Activated T-helper 17 cell treated with anti-CD3 and anti-CD28 coated beads, Interleukin-2, amount 50 U/mL, for 72 hours (primary cell): ENCODE measurements at regions not wholly inside any gene's neighbourhood (a gene's known extent, or its start where the extent isn't known, plus 50 kb on each side); places are given as distances from the start of the nearest gene placed in this dataset.
"Not testable (repeated sequence)": the region's sequence is repeated elsewhere in the genome, so short reads cannot be mapped to it uniquely, and the experiment has no call there.

Source experiments
- ATAC-seq: fragments of 150-1000 bp; cut with Tn5 transposase; replicated peaks from 2 replicates; pipeline ENCODE4 v1.10.0; 2021; ENCODE audit warnings: mild to moderate bottlenecking, moderate library complexity
- H3K27ac Mint-ChIP-seq: one replicate; pipeline ENCODE4 v1.8.0; 2022; ENCODE audit warnings: mixed read lengths
- H3K27me3 Mint-ChIP-seq: one replicate; pipeline ENCODE4 v1.8.0; 2022; ENCODE audit warnings: mixed read lengths
- H3K36me3 Mint-ChIP-seq: one replicate; pipeline ENCODE4 v1.8.0; 2022; ENCODE audit warnings: low read depth, mild to moderate bottlenecking, mixed read lengths
- H3K4me1 Mint-ChIP-seq: one replicate; pipeline ENCODE4 v1.8.0; 2022; ENCODE audit warnings: mixed read lengths
- H3K4me3 Mint-ChIP-seq: one replicate; pipeline ENCODE4 v1.8.0; 2022; ENCODE audit warnings: mild to moderate bottlenecking, mixed read lengths
- H3K9me3 Mint-ChIP-seq: one replicate; pipeline ENCODE4 v1.8.0; 2022; ENCODE audit warnings: mixed read lengths

GRCh38 chr5:91469517-91470165 is 86.5 kb upstream of the ARRDC3 start:
- peaks cover 5% of the 10 kb centered on the region for H3K27me3 Mint-ChIP-seq
- H3K27ac Mint-ChIP-seq = no peak overlapping the region
- ATAC-seq = no peak
- H3K36me3 Mint-ChIP-seq = no peaks in the 10 kb centered on the region
- peaks cover 4% of the 10 kb centered on the region for H3K9me3 Mint-ChIP-seq
- no peak overlapping the region for H3K4me3 Mint-ChIP-seq
- peaks cover 4% of the 10 kb centered on the region for H3K4me1 Mint-ChIP-seq

- Mint-ChIP-seq H3K4me3 (no peak overlapping the region), H3K27ac (no peak overlapping the region), H3K4me1 (peaks cover 4% of the 10 kb centered on the region), H3K9me3 (peaks cover 5% of the 10 kb centered on the region), H3K36me3 (no peaks in the 10 kb centered on the region), H3K27me3 (peaks cover 5% of the 10 kb centered on the region)
- no peak for ATAC-seq
Measured at GRCh38 chr5:91468651-91469422, 85.7 kb upstream of the ARRDC3 start.

DNA sequence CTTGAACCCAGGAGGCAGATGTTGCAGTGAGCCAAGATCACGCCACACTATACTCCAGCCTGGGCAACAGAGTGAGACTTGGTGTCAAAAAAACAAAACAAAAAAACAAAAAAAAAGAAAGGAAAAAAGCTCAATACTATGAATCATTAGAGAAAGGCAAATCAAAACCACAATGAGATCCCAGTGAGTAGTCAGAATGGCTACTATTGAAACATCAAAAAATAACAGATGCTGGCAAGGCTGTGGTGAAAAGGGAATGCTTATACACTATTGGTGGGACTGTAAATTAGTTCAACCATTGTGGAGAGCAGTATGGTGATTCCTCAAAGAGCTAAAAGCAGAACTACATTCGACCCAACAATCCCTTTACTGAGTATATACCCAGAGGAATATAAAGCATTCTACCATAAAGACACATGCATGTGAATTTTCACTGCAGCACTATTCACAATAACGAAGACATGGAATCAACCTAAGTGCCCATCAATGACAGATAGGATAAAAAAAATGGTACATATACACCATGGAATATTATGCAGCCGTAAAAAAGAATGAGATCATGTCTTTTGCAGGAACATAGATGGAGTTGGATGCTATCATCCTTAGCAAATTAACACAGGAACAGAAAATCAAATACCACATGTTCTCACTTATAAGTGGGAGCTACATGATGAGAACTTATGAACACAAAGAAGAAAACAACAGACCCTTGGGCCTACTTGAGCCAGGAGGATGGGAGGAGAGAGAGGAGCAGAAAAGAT is 81.9 kb upstream of the ARRDC3 start:
- Mint-ChIP-seq H3K9me3 (peaks cover 19% of the 10 kb centered on the region), H3K4me1 (peaks cover 4% of the 10 kb centered on the region), H3K36me3 (no peaks in the 10 kb centered on the region), H3K4me3 (no peak overlapping the region), H3K27me3 (peaks cover 5% of the 10 kb centered on the region), H3K27ac (no peak overlapping the region)
- peak; percentile 14 for ATAC-seq

- Mint-ChIP-seq H3K4me1 (no peaks in the 10 kb centered on the region), H3K27me3 (peaks cover 3% of the 10 kb centered on the region), H3K27ac (no peak overlapping the region), H3K36me3 (no peaks in the 10 kb centered on the region), H3K9me3 (peaks cover 12% of the 10 kb centered on the region), H3K4me3 (no peak overlapping the region)
- ATAC-seq = no peak
Measured at GRCh38 chr5:91457681-91458058, 74.6 kb upstream of the ARRDC3 start.

GRCh38 chr5:91456928-91457680 is 74.0 kb upstream of the ARRDC3 start:
- H3K4me1 Mint-ChIP-seq = no peaks in the 10 kb centered on the region
- peaks cover 8% of the 10 kb centered on the region for H3K9me3 Mint-ChIP-seq
- peaks cover 3% of the 10 kb centered on the region for H3K27me3 Mint-ChIP-seq

DNA sequence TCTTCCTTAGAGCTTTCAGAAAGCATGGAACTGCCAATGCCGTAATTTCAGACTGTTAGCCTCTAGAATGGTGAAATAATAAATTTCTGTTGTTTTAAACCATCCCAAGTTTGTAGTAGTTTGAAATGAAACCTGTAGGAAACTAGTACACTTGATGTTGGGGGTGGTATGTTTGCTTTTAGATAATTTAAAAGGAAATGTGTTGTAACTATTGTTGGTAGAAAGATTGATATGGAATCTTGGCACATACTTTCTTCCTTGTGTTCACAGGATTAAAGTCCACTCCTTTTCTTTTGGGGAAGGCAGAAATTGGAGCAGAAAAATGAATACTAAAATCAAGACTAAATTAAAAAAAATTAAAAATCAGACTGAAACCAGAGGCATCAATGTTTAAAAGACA is 66.0 kb upstream of the ARRDC3 start:
- Mint-ChIP-seq H3K27me3 (no peaks in the 10 kb centered on the region), H3K9me3 (peaks cover 7% of the 10 kb centered on the region), H3K4me1 (no peaks in the 10 kb centered on the region), H3K27ac (no peak overlapping the region), H3K36me3 (no peaks in the 10 kb centered on the region), H3K4me3 (no peak overlapping the region)
- ATAC-seq = no peak

More at GRCh38 chr5:91456928-91457680, 74.0 kb upstream of the ARRDC3 start:
- ATAC-seq = no peak
- Mint-ChIP-seq H3K27ac (no peak overlapping the region), H3K36me3 (no peaks in the 10 kb centered on the region), H3K4me3 (no peak overlapping the region)

GRCh38 chr5:91448079-91448478 is 65.0 kb upstream of the ARRDC3 start:
- not testable (repeated sequence) for H3K9me3 Mint-ChIP-seq, H3K36me3 Mint-ChIP-seq, ATAC-seq

GRCh38 chr5:91446880-91447279 is 63.8 kb upstream of the ARRDC3 start:
- ATAC-seq, H3K4me1 Mint-ChIP-seq, H3K9me3 Mint-ChIP-seq: not testable (repeated sequence)

More at GRCh38 chr5:91448079-91448478, 65.0 kb upstream of the ARRDC3 start:
- not testable (repeated sequence) for H3K4me1 Mint-ChIP-seq, H3K4me3 Mint-ChIP-seq, H3K27me3 Mint-ChIP-seq, H3K27ac Mint-ChIP-seq

DNA sequence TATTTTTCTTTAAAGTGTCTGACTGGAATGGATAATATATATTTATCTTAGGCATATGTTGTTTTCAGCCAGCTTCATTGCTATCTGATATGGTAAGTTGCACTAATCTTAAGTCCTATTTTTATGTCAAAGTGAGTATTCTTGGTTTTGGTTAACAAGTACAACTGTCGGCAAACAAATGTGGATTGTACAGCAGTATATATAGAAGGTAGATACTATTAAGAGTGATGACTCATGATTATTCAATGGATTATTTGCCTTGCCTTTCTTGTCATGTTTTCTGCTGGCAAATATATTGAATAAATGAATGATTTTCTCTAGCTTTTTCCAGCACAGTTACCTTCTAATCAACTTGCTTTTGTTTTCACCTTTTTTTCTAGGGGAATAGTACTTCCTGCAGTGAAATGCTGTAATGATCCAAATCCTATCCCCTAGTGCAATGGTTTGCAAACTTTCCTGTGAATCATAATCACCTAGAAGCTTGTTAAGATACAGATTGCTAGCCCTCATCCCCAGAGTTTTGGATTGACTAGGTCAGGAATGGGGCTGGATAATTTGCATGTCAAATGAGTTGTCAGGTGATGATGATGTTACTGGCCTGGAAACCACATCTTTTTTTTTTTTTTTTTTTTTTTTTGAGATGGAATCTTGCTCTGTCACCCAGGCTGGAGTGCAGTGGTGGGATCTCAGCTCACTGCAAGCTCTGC is 60.8 kb upstream of the ARRDC3 start:
- ATAC-seq = peak; percentile 59
- Mint-ChIP-seq H3K9me3 (peaks cover 7% of the 10 kb centered on the region), H3K4me3 (no peak overlapping the region), H3K27ac (no peak overlapping the region), H3K4me1 (no peaks in the 10 kb centered on the region), H3K36me3 (no peaks in the 10 kb centered on the region), H3K27me3 (no peaks in the 10 kb centered on the region)

More at GRCh38 chr5:91446880-91447279, 63.8 kb upstream of the ARRDC3 start:
- H3K36me3 Mint-ChIP-seq, H3K27me3 Mint-ChIP-seq, H3K27ac Mint-ChIP-seq, H3K4me3 Mint-ChIP-seq: not testable (repeated sequence)

DNA sequence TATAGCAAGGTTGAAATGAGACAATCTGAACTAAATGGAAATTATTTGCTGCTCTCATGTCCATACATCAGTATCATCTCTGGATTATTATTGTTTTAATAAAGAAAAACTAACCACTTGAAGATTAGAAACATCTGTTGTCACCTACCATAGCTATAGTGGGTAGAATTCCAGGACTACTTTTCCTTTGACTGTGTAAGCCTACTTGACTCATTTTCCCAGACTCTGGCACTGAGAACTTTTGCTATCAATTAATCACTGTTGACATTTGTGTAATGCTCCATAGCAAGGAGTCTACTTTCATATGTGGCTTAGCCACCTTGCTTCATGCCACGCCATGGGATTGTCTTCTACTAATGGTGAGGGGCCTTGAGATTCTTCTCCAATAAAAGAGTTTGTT is 59.9 kb upstream of the ARRDC3 start:
- Mint-ChIP-seq H3K9me3 (peaks cover 4% of the 10 kb centered on the region), H3K4me1 (no peaks in the 10 kb centered on the region), H3K27ac (no peak overlapping the region), H3K27me3 (no peaks in the 10 kb centered on the region), H3K36me3 (no peaks in the 10 kb centered on the region), H3K4me3 (no peak overlapping the region)
- ATAC-seq = no peak

DNA sequence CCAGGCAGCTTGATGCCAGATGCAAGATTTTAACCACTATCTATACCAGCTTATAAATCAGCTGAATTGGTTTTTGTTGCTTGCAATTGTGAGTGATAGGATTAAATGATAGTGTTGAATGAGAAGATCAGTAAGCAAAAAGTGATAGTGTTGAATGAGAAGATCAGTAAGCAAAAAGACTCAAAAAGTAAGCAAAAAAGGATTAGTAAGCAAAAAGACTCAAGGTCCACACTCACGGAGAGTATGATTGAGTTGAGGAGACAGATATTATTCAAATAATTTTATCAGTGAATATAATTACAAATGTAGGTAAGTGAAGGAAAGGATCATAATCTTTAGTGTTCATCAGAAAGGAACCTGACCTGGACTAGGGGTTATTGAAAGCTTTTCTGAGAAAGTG is 58.0 kb upstream of the ARRDC3 start:
- no peaks in the 10 kb centered on the region for H3K36me3 Mint-ChIP-seq
- H3K9me3 Mint-ChIP-seq = no peaks in the 10 kb centered on the region
- ATAC-seq = no peak
- no peak overlapping the region for H3K4me3 Mint-ChIP-seq
- no peaks in the 10 kb centered on the region for H3K4me1 Mint-ChIP-seq
- no peaks in the 10 kb centered on the region for H3K27me3 Mint-ChIP-seq
- no peak overlapping the region for H3K27ac Mint-ChIP-seq

GRCh38 chr5:91438871-91439270 is 55.8 kb upstream of the ARRDC3 start:
- no peak overlapping the region for H3K4me3 Mint-ChIP-seq
- no peaks in the 10 kb centered on the region for H3K36me3 Mint-ChIP-seq
- no peak for ATAC-seq
- no peaks in the 10 kb centered on the region for H3K4me1 Mint-ChIP-seq
- no peaks in the 10 kb centered on the region for H3K9me3 Mint-ChIP-seq
- no peaks in the 10 kb centered on the region for H3K27me3 Mint-ChIP-seq
- no peak overlapping the region for H3K27ac Mint-ChIP-seq

DNA sequence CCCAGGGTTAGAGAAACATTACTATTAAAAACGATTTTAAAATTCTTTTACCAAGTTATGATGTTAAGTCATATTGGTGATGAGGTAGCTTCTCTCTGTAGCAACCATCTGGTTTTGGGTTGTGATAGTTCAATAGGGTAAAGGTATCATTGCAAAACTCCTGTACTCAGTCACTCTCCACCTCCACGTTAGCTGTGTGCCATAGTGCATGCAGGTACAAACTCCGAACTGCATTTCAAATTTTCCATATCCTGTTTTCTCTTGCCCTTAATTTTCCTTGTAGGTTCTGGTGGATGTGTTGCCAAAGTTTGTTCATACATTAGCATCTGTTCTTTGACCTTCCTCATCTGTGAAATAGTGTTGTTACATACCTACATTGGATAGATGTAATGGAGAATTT is 53.1 kb upstream of the ARRDC3 start:
- ATAC-seq = no peak
- Mint-ChIP-seq H3K36me3 (no peaks in the 10 kb centered on the region), H3K9me3 (no peaks in the 10 kb centered on the region)

GRCh38 chr5:91434348-91434747 is 51.2 kb upstream of the ARRDC3 start:
- no peaks in the 10 kb centered on the region for H3K27me3 Mint-ChIP-seq
- H3K27ac Mint-ChIP-seq = no peak overlapping the region
- no peaks in the 10 kb centered on the region for H3K36me3 Mint-ChIP-seq
- no peak overlapping the region for H3K4me3 Mint-ChIP-seq
- peaks cover under 1% of the 10 kb centered on the region for H3K9me3 Mint-ChIP-seq
- peak; percentile 72 for ATAC-seq
- no peaks in the 10 kb centered on the region for H3K4me1 Mint-ChIP-seq

More for the DNA sequence above, 53.1 kb upstream of the ARRDC3 start:
- Mint-ChIP-seq H3K27me3 (no peaks in the 10 kb centered on the region), H3K27ac (no peak overlapping the region), H3K4me1 (no peaks in the 10 kb centered on the region), H3K4me3 (no peak overlapping the region)
